Epithelial cell of esophagus (primary cell): ENCODE measurements at regions not wholly inside any gene's neighbourhood (a gene's known extent, or its start where the extent isn't known, plus 50 kb on each side); places are given as distances from the start of the nearest gene placed in this dataset.

Experiments
- DNase-seq: peaks from one replicate; pipeline ENCODE4 v3.0.0; 2010; ENCODE audit warnings: low read depth
- H3K4me3 ChIP-seq: 2 replicates; pipeline ENCODE4 v1.5.1; 2011; ENCODE audit warnings: mild to moderate bottlenecking, low read length, control low read depth
- CTCF ChIP-seq: IDR thresholded peaks from 2 replicates; pipeline ENCODE4 v1.5.1; 2011; ENCODE audit warnings: low read depth, mild to moderate bottlenecking, low read length, control low read depth, inconsistent platforms; ENCODE audit not compliant: insufficient read depth; ENCODE audit errors: missing control alignments

- DNase-seq = no peak
- no peak for TF ChIP-seq CTCF
Measured at GRCh38 chr15:62483814-62484213, 318.7 kb upstream of the C2CD4B start.

GRCh38 chr15:62485170-62485720 is 320.2 kb upstream of the C2CD4B start:
- H3K4me3 ChIP-seq = no peak overlapping the region
- no peak for TF ChIP-seq CTCF
- no peak for DNase-seq

More at GRCh38 chr15:62483814-62484213, 318.7 kb upstream of the C2CD4B start:
- H3K4me3 ChIP-seq = no peak overlapping the region

- no peak overlapping the region for H3K4me3 ChIP-seq
- no peak for DNase-seq
- TF ChIP-seq CTCF = no peak
Measured at GRCh38 chr15:62486041-62486440, 321.0 kb upstream of the C2CD4B start.

GRCh38 chr15:62488387-62488786 is 323.3 kb upstream of the C2CD4B start:
- TF ChIP-seq CTCF = no peak
- DNase-seq = no peak
- no peak overlapping the region for H3K4me3 ChIP-seq

- TF ChIP-seq CTCF = no peak
- DNase-seq = no peak
- no peak overlapping the region for H3K4me3 ChIP-seq
Measured at GRCh38 chr15:62491642-62492041, 326.6 kb upstream of the C2CD4B start.

GRCh38 chr15:62492900-62493299 is 327.8 kb upstream of the C2CD4B start:
- no peak for TF ChIP-seq CTCF
- H3K4me3 ChIP-seq = no peak overlapping the region
- DNase-seq = no peak

GRCh38 chr15:62494197-62494596 is 329.1 kb upstream of the C2CD4B start:
- TF ChIP-seq CTCF = no peak
- DNase-seq = no peak
- H3K4me3 ChIP-seq = no peak overlapping the region
